ENCODE measurements at regions not wholly inside any gene's neighbourhood (a gene's known extent, or its start where the extent isn't known, plus 50 kb on each side); places are given as distances from the start of the nearest gene placed in this dataset.

GRCh38 chr5:60505373-60506171, 194.4 kb downstream of the DEPDC1B start:
- TF ChIP-seq POLR2A (IDR thresholded peaks at IDR 0.05; ENCODE audit: low read depth, low read length) (no peak), CTCF (IDR thresholded peaks at IDR 0.05; ENCODE audit: extremely low read depth in 1 of 2, insufficient read depth in 1 of 2, low read depth in 1 of 2, low read length in 2 of 2) (no peak), EZH2 (IDR thresholded peaks at IDR 0.05; ENCODE audit: borderline replicate concordance, low read depth, low read length, severe bottlenecking) (no peak), POLR2AphosphoS5 (IDR thresholded peaks at IDR 0.05; ENCODE audit: insufficient read depth, low read depth, low read length) (no peak), MYC (IDR thresholded peaks at IDR 0.05; ENCODE audit: low read depth, low read length) (no peak), MAX (IDR thresholded peaks at IDR 0.05; ENCODE audit: insufficient read depth, insufficient read length) (no peak), FOS (IDR thresholded peaks at IDR 0.05; ENCODE audit: borderline replicate concordance, insufficient read depth, low read length) (no peak), GATA2 (IDR thresholded peaks at IDR 0.05; ENCODE audit: insufficient read depth, insufficient read length, low read depth, low read length) (no peak)

All from endothelial cell of umbilical vein (primary cell).